ENCODE measurements at regions not wholly inside any gene's neighbourhood (a gene's known extent, or its start where the extent isn't known, plus 50 kb on each side); places are given as distances from the start of the nearest gene placed in this dataset.

GRCh38 chrX:82756272-82756671, 751.8 kb upstream of the POU3F4 start:
- no peak for TF ChIP-seq EZH2 (IDR thresholded peaks at IDR 0.05; ENCODE audit: insufficient read depth, poor library complexity, severe bottlenecking)
- TF ChIP-seq EZH2phosphoT487 (IDR thresholded peaks at IDR 0.05; ENCODE audit: insufficient read depth, low read depth), result no peak

Data from GM23248 (cell line).